H9 (cell line): ENCODE measurements at regions not wholly inside any gene's neighbourhood (a gene's known extent, or its start where the extent isn't known, plus 50 kb on each side); places are given as distances from the start of the nearest gene placed in this dataset.

Source experiments
- DNase-seq: peaks from one replicate; pipeline ENCODE4 v3.0.0-alpha.2; 2017
- H2AFZ ChIP-seq: one replicate; pipeline ENCODE4 v1.6.1; 2013; ENCODE audit warnings: mild to moderate bottlenecking, low read length, control low read depth, moderate library complexity
- H2AK5ac ChIP-seq: 2 replicates; pipeline ENCODE4 v1.6.1; 2013; ENCODE audit warnings: low read length, control low read depth, mixed read lengths; ENCODE audit not compliant: insufficient read length
- H2BK120ac ChIP-seq: one replicate; pipeline ENCODE4 v1.6.1; 2013; ENCODE audit warnings: low read depth, mild to moderate bottlenecking, low read length, control low read depth, inconsistent platforms; ENCODE audit not compliant: poor library complexity, severe bottlenecking
- H2BK12ac ChIP-seq: 2 replicates; pipeline ENCODE4 v1.6.1; 2013; ENCODE audit warnings: low read length, control low read depth, mixed read lengths, low read depth; ENCODE audit not compliant: insufficient read length
- H2BK15ac ChIP-seq: 2 replicates; pipeline ENCODE4 v1.6.1; 2013; ENCODE audit warnings: low read depth, low read length, control low read depth
- H2BK20ac ChIP-seq: one replicate; pipeline ENCODE4 v1.6.1; 2013; ENCODE audit warnings: low read depth, mild to moderate bottlenecking, low read length, control low read depth, inconsistent platforms; ENCODE audit not compliant: poor library complexity, severe bottlenecking
- H2BK5ac ChIP-seq: 2 replicates; pipeline ENCODE4 v1.6.1; 2013; ENCODE audit warnings: low read length, control low read depth, mixed read lengths; ENCODE audit not compliant: insufficient read length
- H3K14ac ChIP-seq: 2 replicates; pipeline ENCODE4 v1.6.1; 2013; ENCODE audit warnings: low read length, control low read depth; ENCODE audit not compliant: insufficient read depth
- H3K18ac ChIP-seq: 2 replicates; pipeline ENCODE4 v1.6.1; 2013; ENCODE audit warnings: low read depth, mild to moderate bottlenecking, mixed read lengths, low read length, control low read depth; ENCODE audit not compliant: insufficient read length
- H3K23ac ChIP-seq: 2 replicates; pipeline ENCODE4 v1.6.1; 2013; ENCODE audit warnings: low read length, control low read depth, mixed read lengths, low read depth; ENCODE audit not compliant: insufficient read length
- H3K23me2 ChIP-seq: 2 replicates; pipeline ENCODE4 v1.6.1; 2013; ENCODE audit warnings: low read depth, mild to moderate bottlenecking, mixed read lengths, low read length, control low read depth; ENCODE audit not compliant: insufficient read length, poor library complexity, severe bottlenecking
- H3K27ac ChIP-seq: 2 replicates; pipeline ENCODE4 v1.5.1; 2013; ENCODE audit warnings: low read length, control low read depth, mixed read lengths, low read depth; ENCODE audit not compliant: insufficient read length
- H3K27me3 ChIP-seq: 2 replicates; pipeline ENCODE4 v1.6.1; 2013; ENCODE audit warnings: low read length, control low read depth, inconsistent platforms; ENCODE audit not compliant: insufficient read depth
- H3K4ac ChIP-seq: 2 replicates; pipeline ENCODE4 v1.6.1; 2013; ENCODE audit warnings: low read depth, mild to moderate bottlenecking, control low read depth, inconsistent platforms, low read length, moderate library complexity
- H3K4me1 ChIP-seq: 2 replicates; pipeline ENCODE4 v1.6.1; 2013; ENCODE audit warnings: low read length, control low read depth, inconsistent platforms; ENCODE audit not compliant: insufficient read depth
- H3K4me2 ChIP-seq: 2 replicates; pipeline ENCODE4 v1.6.1; 2013; ENCODE audit warnings: low read length, control low read depth, mixed read lengths; ENCODE audit not compliant: insufficient read length, insufficient read depth
- H3K56ac ChIP-seq: 2 replicates; pipeline ENCODE4 v1.6.1; 2013; ENCODE audit warnings: low read depth, mild to moderate bottlenecking, mixed read lengths, low read length, control low read depth; ENCODE audit not compliant: insufficient read length
- H3K79me1 ChIP-seq: 2 replicates; pipeline ENCODE4 v1.6.1; 2013; ENCODE audit warnings: low read depth, mild to moderate bottlenecking, moderate library complexity, low read length, control low read depth, inconsistent platforms; ENCODE audit not compliant: insufficient read depth, poor library complexity, severe bottlenecking
- H3K79me2 ChIP-seq: 2 replicates; pipeline ENCODE4 v1.6.1; 2013; ENCODE audit warnings: low read length, control low read depth, inconsistent platforms; ENCODE audit not compliant: insufficient read depth
- H3K9ac ChIP-seq: 2 replicates; pipeline ENCODE4 v1.6.1; 2013; ENCODE audit warnings: low read length, control low read depth, mixed read lengths; ENCODE audit not compliant: insufficient read length; ENCODE audit errors: extremely low read depth
- H3K9me3 ChIP-seq: one replicate; pipeline ENCODE4 v1.6.1; 2013; ENCODE audit warnings: low read depth, low read length, inconsistent platforms; ENCODE audit not compliant: control insufficient read depth
- H3T11ph ChIP-seq: one replicate; pipeline ENCODE4 v1.6.1; 2013; ENCODE audit warnings: mild to moderate bottlenecking, low read length, control low read depth, inconsistent platforms
- H4K20me1 ChIP-seq: one replicate; pipeline ENCODE4 v1.6.1; 2013; ENCODE audit not compliant: control insufficient read depth, insufficient read length, insufficient read depth
- H4K5ac ChIP-seq: 2 replicates; pipeline ENCODE4 v1.6.1; 2013; ENCODE audit warnings: low read depth, mild to moderate bottlenecking, mixed read lengths, low read length, control low read depth; ENCODE audit not compliant: insufficient read length
- H4K8ac ChIP-seq: replicated peaks from 2 replicates; pipeline ENCODE4 v1.6.1; 2013; ENCODE audit warnings: low read length, control low read depth, mixed read lengths, low read depth; ENCODE audit not compliant: insufficient read length
- H4K91ac ChIP-seq: 2 replicates; pipeline ENCODE4 v1.6.1; 2013; ENCODE audit warnings: low read depth, mild to moderate bottlenecking, moderate library complexity, mixed read lengths, low read length, control low read depth; ENCODE audit not compliant: insufficient read length
- H3K27ac Mint-ChIP-seq, 3 experiments: 2 replicates in 2 of 3; 3 replicates in 1 of 3; pipeline ENCODE4 v1.8.0; 2020 to 2021; ENCODE audit warnings: mixed read lengths in 3 of 3, mild to moderate bottlenecking in 1 of 3, moderate library complexity in 1 of 3
- H3K27me3 Mint-ChIP-seq: 2 replicates; pipeline ENCODE4 v1.8.0; 2021; ENCODE audit warnings: low read depth, mild to moderate bottlenecking, moderate library complexity, mixed read lengths
- H3K36me3 Mint-ChIP-seq, 3 experiments: 2 replicates in 2 of 3; 3 replicates in 1 of 3; pipeline ENCODE4 v1.8.0; 2020 to 2021; ENCODE audit warnings: low read depth in 3 of 3, mixed read lengths in 3 of 3; ENCODE audit not compliant: insufficient read depth in 1 of 3
- H3K4me1 Mint-ChIP-seq, 2 experiments: 2 replicates each; pipeline ENCODE4 v1.8.0; 2020; ENCODE audit warnings: mixed read lengths in 2 of 2
- H3K4me3 Mint-ChIP-seq, 2 experiments: 2 replicates in 1 of 2; 3 replicates in 1 of 2; pipeline ENCODE4 v1.8.0; 2020 to 2021; ENCODE audit warnings: mild to moderate bottlenecking in 2 of 2, mixed read lengths in 2 of 2, moderate library complexity in 1 of 2
- H3K9me3 Mint-ChIP-seq, 2 experiments: 2 replicates in 1 of 2; 3 replicates in 1 of 2; pipeline ENCODE4 v1.8.0; 2020; ENCODE audit warnings: mild to moderate bottlenecking in 2 of 2, mixed read lengths in 2 of 2, moderate library complexity in 1 of 2
- CTCF ChIP-seq: fragments of 200-600 bp; sonication (generic); conservative IDR thresholded peaks from 3 replicates; pipeline ENCODE4 v1.8.0; 2021; ENCODE audit warnings: antibody characterized with exemption, mild to moderate bottlenecking
- WGBS: extraction: QIAGEN DNeasy Blood & Tissue Kit; methylation state at CpG from one replicate; pipeline ENCODE4 v1.1.7; 2013; ENCODE audit warnings: missing lambda C conversion rate, low lambda C conversion rate, mixed read lengths; ENCODE audit not compliant: insufficient read length; ENCODE audit errors: extremely low coverage; 5-methylcytosine and 5-hydroxymethylcytosine counted together

GRCh38 chr2:39934851-39935250 is 155.8 kb upstream of the THUMPD2 start:
- Histone ChIP-seq H3K27ac (no peak overlapping the region), H3K4me1 (no peaks in the 10 kb centered on the region), H3K56ac (no peak overlapping the region), H3K27me3 (no peaks in the 10 kb centered on the region), H3K23ac (no peak overlapping the region), H2BK15ac (no peak overlapping the region), H4K20me1 (no peaks in the 10 kb centered on the region), H4K8ac (no peak overlapping the region), H2AK5ac (no peak overlapping the region), H4K91ac (no peak overlapping the region), H2BK20ac (no peak overlapping the region), H2AFZ (no peak overlapping the region), H3K4me2 (no peak overlapping the region), H3K9ac (no peak overlapping the region), H3K23me2 (no peaks in the 10 kb centered on the region), H2BK12ac (no peak overlapping the region), H3K9me3 (no peaks in the 10 kb centered on the region), H2BK120ac (no peak overlapping the region), H3K14ac (no peak overlapping the region), H3K79me1 (no peaks in the 10 kb centered on the region), H2BK5ac (no peak overlapping the region), H3K4ac (no peak overlapping the region), H3K79me2 (no peaks in the 10 kb centered on the region), H3T11ph (no peak overlapping the region), H4K5ac (no peak overlapping the region), H3K18ac (no peak overlapping the region)
- Mint-ChIP-seq H3K4me3 (no peak overlapping the region), H3K4me1 (peaks cover 0 to 14% of the 10 kb centered on the region in 2 experiments; a peak in 3 of 4 replicates), H3K9me3 (no peaks in the 10 kb centered on the region), H3K27me3 (no peaks in the 10 kb centered on the region), H3K27ac (no peak overlapping the region), H3K36me3 (no peaks in the 10 kb centered on the region)
- no CpG with 5 or more reads among the region's 1 CpG for WGBS
- no peak for DNase-seq
- no peak for TF ChIP-seq CTCF
